A673 (cell line): ENCODE measurements at regions not wholly inside any gene's neighbourhood (a gene's known extent, or its start where the extent isn't known, plus 50 kb on each side); places are given as distances from the start of the nearest gene placed in this dataset.

Source experiments
- BruUV-seq: library from RNA; stranded (reverse); fragments of 400-500 nt; replicated peaks from 2 replicates; lab custom pipeline; 2021; lab: Mats Ljungman, UMichigan
- CTCF ChIA-PET: fragments of 300-600 bp; sonication (Branson Sonifier 250); formaldehyde crosslinking; loops from one replicate; lab custom pipeline; 2022; ENCODE audit warnings: antibody characterized with exemption; lab: Charles Lee
- POLR2A ChIA-PET: fragments of 300-600 bp; sonication (Branson Sonifier 250); formaldehyde crosslinking; loops from one replicate; lab custom pipeline; 2022; ENCODE audit warnings: antibody characterized with exemption; ENCODE audit not compliant: low non-redundant PET; lab: Charles Lee
- DNase-seq: peaks from one replicate; pipeline ENCODE4 v3.0.0-alpha.2; 2015; ENCODE audit warnings: low spot score
- H3K27ac ChIP-seq: fragments of 200-600 bp; sonication (generic); 2 replicates; pipeline ENCODE4 v1.5.1; 2016; ENCODE audit warnings: mixed run types, low read depth, mild to moderate bottlenecking, mixed read lengths, antibody characterized with exemption, low read length; ENCODE audit not compliant: poor library complexity, severe bottlenecking
- H3K27me3 ChIP-seq: fragments of 200-600 bp; sonication (generic); replicated peaks from 2 replicates; pipeline ENCODE4 v1.6.1; 2017; ENCODE audit warnings: mixed run types, low read depth, mild to moderate bottlenecking, mixed read lengths, antibody characterized with exemption, low read length; ENCODE audit not compliant: insufficient read depth, poor library complexity
- H3K36me3 ChIP-seq: fragments of 200-600 bp; sonication (generic); 2 replicates; pipeline ENCODE4 v1.6.1; 2016; ENCODE audit warnings: mixed run types, mild to moderate bottlenecking, mixed read lengths, antibody characterized with exemption, low read length; ENCODE audit not compliant: insufficient read depth, poor library complexity, severe bottlenecking
- H3K4me1 ChIP-seq: fragments of 200-600 bp; sonication (generic); 2 replicates; pipeline ENCODE4 v1.6.1; 2017; ENCODE audit warnings: mixed run types, mild to moderate bottlenecking, mixed read lengths, antibody characterized with exemption, low read length; ENCODE audit not compliant: insufficient read depth, poor library complexity, severe bottlenecking
- H3K4me3 ChIP-seq: fragments of 200-600 bp; sonication (generic); 2 replicates; pipeline ENCODE4 v1.5.1; 2016; ENCODE audit warnings: low read depth, mixed run types, mild to moderate bottlenecking, mixed read lengths, low read length; ENCODE audit not compliant: poor library complexity, severe bottlenecking
- H3K9me3 ChIP-seq: fragments of 200-600 bp; sonication (generic); 2 replicates; pipeline ENCODE4 v1.6.1; 2016; ENCODE audit warnings: mixed run types, low read depth, mild to moderate bottlenecking, mixed read lengths, antibody characterized with exemption, low read length; ENCODE audit not compliant: poor library complexity, severe bottlenecking
- CTCF ChIP-seq: fragments of 300-800, 200-600 bp; sonication (generic); conservative IDR thresholded peaks from 2 replicates; pipeline ENCODE4 v1.5.1; 2017; ENCODE audit warnings: low read depth, mild to moderate bottlenecking, antibody characterized with exemption, low read length, moderate library complexity, mixed read lengths
- EZH2 ChIP-seq: fragments of 200-600 bp; sonication (generic); IDR thresholded peaks from 2 replicates; pipeline ENCODE4 v1.6.1; 2017; ENCODE audit warnings: borderline replicate concordance, low read depth, mild to moderate bottlenecking, mixed read lengths, antibody characterized with exemption, low read length; ENCODE audit not compliant: poor library complexity, severe bottlenecking
- intact Hi-C: fragments of 100-400 bp; cut with micrococcal nuclease; formaldehyde crosslinking; loops from one replicate; pipeline ENCODE4 v1.10.0; 2022; ENCODE audit not compliant: unreplicated experiment

GRCh38 chr4:26083987-26084386 is 170.0 kb downstream of the SMIM20 start:
- Histone ChIP-seq H3K27me3 (peaks cover 55% of the 10 kb centered on the region), H3K9me3 (no peaks in the 10 kb centered on the region), H3K4me1 (no peaks in the 10 kb centered on the region), H3K4me3 (no peak overlapping the region), H3K27ac (no peak overlapping the region), H3K36me3 (no peaks in the 10 kb centered on the region)
- no peak for DNase-seq
- ChIA-PET POLR2A (no interaction called here), CTCF (no interaction called here)
- TF ChIP-seq EZH2 (no peak), CTCF (no peak)
- BruUV-seq = no TSS peak
- intact Hi-C loops = loop anchor here (5.0 to 10.0 kb wide), 3 partner anchors 238 to 641 kb away; partner anchors contain the start of gene RBPJ

- no peak for DNase-seq
- BruUV-seq = no TSS peak
- ChIA-PET POLR2A (no interaction called here), CTCF (no interaction called here)
- H3K36me3 ChIP-seq = no peaks in the 10 kb centered on the region
- no peaks in the 10 kb centered on the region for H3K4me1 ChIP-seq
- no peaks in the 10 kb centered on the region for H3K9me3 ChIP-seq
- intact Hi-C loops = loop anchor here (5.0 to 10.0 kb wide), 3 partner anchors 238 to 640 kb away; partner anchors contain the start of gene RBPJ
- no peak for TF ChIP-seq EZH2
- TF ChIP-seq CTCF = no peak
- no peak overlapping the region for H3K27ac ChIP-seq
- no peak overlapping the region for H3K4me3 ChIP-seq
- peaks cover 55% of the 10 kb centered on the region for H3K27me3 ChIP-seq
Measured at GRCh38 chr4:26084414-26084813, 170.4 kb downstream of the SMIM20 start.

GRCh38 chr4:26085551-26085950 is 171.5 kb downstream of the SMIM20 start:
- Histone ChIP-seq H3K4me3 (no peak overlapping the region), H3K36me3 (no peaks in the 10 kb centered on the region), H3K9me3 (peaks cover 4% of the 10 kb centered on the region), H3K27ac (no peak overlapping the region), H3K4me1 (no peaks in the 10 kb centered on the region), H3K27me3 (peaks cover 55% of the 10 kb centered on the region)
- BruUV-seq = no TSS peak
- TF ChIP-seq CTCF (no peak), EZH2 (no peak)
- CTCF ChIA-PET = no interaction called here
- DNase-seq = no peak
- POLR2A ChIA-PET = no interaction called here
- intact Hi-C loops = loop anchor here (10.0 kb wide), 1 partner anchor 639 kb away; no protein-coding TSS in a partner anchor
